PC-9 (cell line): ENCODE measurements at regions not wholly inside any gene's neighbourhood (a gene's known extent, or its start where the extent isn't known, plus 50 kb on each side); places are given as distances from the start of the nearest gene placed in this dataset.

Experiments
- BruUV-seq: library from RNA; stranded (reverse); fragments of 400-500 nt; replicated peaks from 2 replicates; lab custom pipeline; 2021; lab: Mats Ljungman, UMichigan
- CTCF ChIA-PET: fragments of 300-600 bp; sonication (Branson Sonifier 250); formaldehyde crosslinking; loops from one replicate; lab custom pipeline; 2022; ENCODE audit warnings: antibody characterized with exemption; lab: Charles Lee
- POLR2A ChIA-PET: fragments of 300-600 bp; sonication (Branson Sonifier 250); formaldehyde crosslinking; loops from one replicate; lab custom pipeline; 2022; ENCODE audit warnings: antibody characterized with exemption; ENCODE audit not compliant: unreplicated experiment; lab: Charles Lee
- DNase-seq, 2 experiments: peaks; one replicate each; pipeline versions ENCODE4 v3.0.0 to v3.0.0-alpha.2; 2015 to 2022; ENCODE audit warnings: mixed read lengths in 1 of 2
- H2AFZ ChIP-seq: fragments of 200-600 bp; sonication (generic); 2 replicates; pipeline ENCODE4 v1.8.1; 2017; ENCODE audit warnings: antibody characterized with exemption
- H3F3A ChIP-seq: fragments of 200-600 bp; sonication (generic); 2 replicates; pipeline ENCODE4 v1.8.1; 2017; ENCODE audit warnings: antibody characterized with exemption, mild to moderate bottlenecking, low read depth; ENCODE audit not compliant: insufficient read depth
- H3K27ac ChIP-seq: fragments of 200-600 bp; sonication (generic); 2 replicates; pipeline ENCODE4 v1.6.1; 2016; ENCODE audit warnings: mixed run types
- H3K27me3 ChIP-seq: fragments of 200-600 bp; sonication (generic); 2 replicates; pipeline ENCODE4 v1.6.1; 2016; ENCODE audit warnings: low read depth, mixed run types; ENCODE audit not compliant: insufficient read depth
- H3K36me3 ChIP-seq: fragments of 200-600 bp; sonication (generic); 2 replicates; pipeline ENCODE4 v1.6.1; 2016; ENCODE audit warnings: low read depth, mixed run types
- H3K4me1 ChIP-seq: fragments of 200-600 bp; sonication (generic); replicated peaks from 2 replicates; pipeline ENCODE4 v1.6.1; 2016; ENCODE audit warnings: mixed run types; ENCODE audit not compliant: insufficient read depth
- H3K4me2 ChIP-seq: fragments of 200-600 bp; sonication (generic); 2 replicates; pipeline ENCODE4 v1.6.1; 2017; ENCODE audit warnings: mixed run types
- H3K4me3 ChIP-seq: fragments of 200-600 bp; sonication (generic); 2 replicates; pipeline ENCODE4 v1.6.1; 2016; ENCODE audit warnings: mixed run types
- H3K79me2 ChIP-seq: fragments of 200-600 bp; sonication (generic); 2 replicates; pipeline ENCODE4 v1.6.1; 2017; ENCODE audit warnings: low read depth, mixed run types
- H3K9me2 ChIP-seq: fragments of 200-600 bp; sonication (generic); 2 replicates; pipeline ENCODE4 v1.8.1; 2017; ENCODE audit warnings: mild to moderate bottlenecking; ENCODE audit not compliant: insufficient read depth
- H3K9me3 ChIP-seq: fragments of 200-600 bp; sonication (generic); 2 replicates; pipeline ENCODE4 v1.8.1; 2016; ENCODE audit warnings: low read depth; ENCODE audit not compliant: insufficient read depth
- H4K20me1 ChIP-seq: fragments of 200-600 bp; sonication (generic); 2 replicates; pipeline ENCODE4 v1.8.1; 2017; ENCODE audit not compliant: insufficient read depth
- EZH2 ChIP-seq: fragments of 200-600 bp; sonication (generic); IDR thresholded peaks from 2 replicates; pipeline ENCODE4 v1.8.0; 2017; ENCODE audit warnings: antibody characterized with exemption, low read depth
- intact Hi-C: fragments of 100-400 bp; cut with micrococcal nuclease; formaldehyde crosslinking; loops from one replicate; pipeline ENCODE4 v1.10.0; 2022; ENCODE audit not compliant: unreplicated experiment
- TF ChIP-seq, protein P1 (sequence below): fragments of 200-600 bp; sonication (generic); conservative IDR thresholded peaks from 2 replicates; pipeline ENCODE4 v1.6.1; 2017; ENCODE audit warnings: mixed run types, antibody characterized with exemption, mild to moderate bottlenecking, moderate library complexity

DNA sequence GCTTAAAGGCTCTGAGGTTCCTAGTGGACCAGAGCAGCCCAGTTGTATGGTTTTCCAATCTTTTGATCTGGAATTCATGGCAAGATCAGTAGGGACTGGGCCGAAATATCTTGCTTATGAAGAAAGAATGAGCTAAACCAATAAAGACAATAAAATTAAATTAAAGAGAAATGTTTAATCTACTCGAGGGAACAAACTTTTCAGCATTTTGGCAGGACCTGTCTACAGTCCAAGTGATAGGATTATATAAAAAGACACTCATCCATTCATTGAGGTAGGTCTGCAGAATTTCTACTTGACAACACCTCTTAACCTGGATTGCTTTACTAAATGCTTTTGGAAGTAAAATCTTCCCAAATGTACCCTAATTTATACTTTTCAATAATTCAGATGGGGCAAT lies 113.6 kb downstream of the AXIN2 start:
- no TSS peak for BruUV-seq
- Histone ChIP-seq H3K27me3 (no peaks in the 10 kb centered on the region), H3K9me3 (no peaks in the 10 kb centered on the region; the same call in 1 of the 2 replicates), H3F3A (no peaks in the 10 kb centered on the region), H3K9me2 (no peaks in the 10 kb centered on the region), H3K27ac (no peak overlapping the region), H2AFZ (no peak overlapping the region), H3K4me3 (no peak overlapping the region), H3K79me2 (no peaks in the 10 kb centered on the region), H3K4me2 (no peak overlapping the region), H4K20me1 (no peaks in the 10 kb centered on the region), H3K36me3 (no peaks in the 10 kb centered on the region), H3K4me1 (no peaks in the 10 kb centered on the region)
- intact Hi-C loops: no loop called here
- no peak for DNase-seq
- ChIA-PET CTCF (no interaction called here), POLR2A (no interaction called here)
- no peak for TF ChIP-seq EZH2
- TF ChIP-seq, protein P1, sequence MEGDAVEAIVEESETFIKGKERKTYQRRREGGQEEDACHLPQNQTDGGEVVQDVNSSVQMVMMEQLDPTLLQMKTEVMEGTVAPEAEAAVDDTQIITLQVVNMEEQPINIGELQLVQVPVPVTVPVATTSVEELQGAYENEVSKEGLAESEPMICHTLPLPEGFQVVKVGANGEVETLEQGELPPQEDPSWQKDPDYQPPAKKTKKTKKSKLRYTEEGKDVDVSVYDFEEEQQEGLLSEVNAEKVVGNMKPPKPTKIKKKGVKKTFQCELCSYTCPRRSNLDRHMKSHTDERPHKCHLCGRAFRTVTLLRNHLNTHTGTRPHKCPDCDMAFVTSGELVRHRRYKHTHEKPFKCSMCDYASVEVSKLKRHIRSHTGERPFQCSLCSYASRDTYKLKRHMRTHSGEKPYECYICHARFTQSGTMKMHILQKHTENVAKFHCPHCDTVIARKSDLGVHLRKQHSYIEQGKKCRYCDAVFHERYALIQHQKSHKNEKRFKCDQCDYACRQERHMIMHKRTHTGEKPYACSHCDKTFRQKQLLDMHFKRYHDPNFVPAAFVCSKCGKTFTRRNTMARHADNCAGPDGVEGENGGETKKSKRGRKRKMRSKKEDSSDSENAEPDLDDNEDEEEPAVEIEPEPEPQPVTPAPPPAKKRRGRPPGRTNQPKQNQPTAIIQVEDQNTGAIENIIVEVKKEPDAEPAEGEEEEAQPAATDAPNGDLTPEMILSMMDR: no peak

DNA sequence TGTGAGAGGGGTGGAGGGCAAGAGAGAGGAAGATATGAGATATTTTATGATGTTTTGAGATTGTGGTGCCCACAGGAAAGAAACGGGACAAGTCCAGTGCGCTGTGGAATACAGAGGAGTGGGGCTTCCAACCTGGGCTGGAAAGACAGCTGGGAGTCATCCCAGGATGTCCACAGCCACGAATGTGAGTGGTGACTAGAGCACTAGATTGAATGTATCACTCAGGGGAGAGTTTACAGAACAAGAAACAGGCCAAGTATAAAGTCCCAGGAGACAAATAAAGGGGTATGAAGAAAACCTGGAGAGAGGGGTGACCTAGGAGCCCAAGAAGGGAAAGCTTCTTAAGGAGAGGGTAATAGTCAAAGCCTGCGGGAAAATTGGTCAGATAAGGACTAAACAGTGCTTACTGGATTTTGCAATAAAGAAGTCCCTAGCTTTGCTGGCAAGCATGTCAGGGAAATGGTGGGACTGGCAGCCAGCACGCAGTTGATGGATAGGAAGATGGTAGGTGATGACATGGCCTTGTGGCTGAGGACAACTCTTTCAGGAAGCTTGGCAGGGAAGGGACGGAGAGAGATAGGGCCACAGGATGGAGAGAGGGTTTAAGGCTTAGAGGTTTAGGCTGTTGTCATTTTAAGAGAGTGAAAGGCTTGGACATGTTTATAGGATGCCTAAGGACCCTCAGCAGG lies 114.5 kb downstream of the AXIN2 start:
- no peaks in the 10 kb centered on the region for H3K27me3 ChIP-seq
- CTCF ChIA-PET: no interaction called here
- no peaks in the 10 kb centered on the region for H3K4me1 ChIP-seq
- POLR2A ChIA-PET: no interaction called here
- H3K79me2 ChIP-seq: no peaks in the 10 kb centered on the region
- no peaks in the 10 kb centered on the region for H3K36me3 ChIP-seq
- H3K27ac ChIP-seq: no peak overlapping the region
- no peaks in the 10 kb centered on the region for H3F3A ChIP-seq
- H3K9me3 ChIP-seq: no peaks in the 10 kb centered on the region
- intact Hi-C loops: no loop called here
- no peak for DNase-seq
- no peak overlapping the region for H3K4me3 ChIP-seq
- H3K4me2 ChIP-seq: no peak overlapping the region
- H4K20me1 ChIP-seq: no peaks in the 10 kb centered on the region
- TF ChIP-seq, protein P1: no peak
- TF ChIP-seq EZH2: no peak
- no TSS peak for BruUV-seq
- H3K9me2 ChIP-seq: no peaks in the 10 kb centered on the region
- H2AFZ ChIP-seq: no peak overlapping the region

DNA sequence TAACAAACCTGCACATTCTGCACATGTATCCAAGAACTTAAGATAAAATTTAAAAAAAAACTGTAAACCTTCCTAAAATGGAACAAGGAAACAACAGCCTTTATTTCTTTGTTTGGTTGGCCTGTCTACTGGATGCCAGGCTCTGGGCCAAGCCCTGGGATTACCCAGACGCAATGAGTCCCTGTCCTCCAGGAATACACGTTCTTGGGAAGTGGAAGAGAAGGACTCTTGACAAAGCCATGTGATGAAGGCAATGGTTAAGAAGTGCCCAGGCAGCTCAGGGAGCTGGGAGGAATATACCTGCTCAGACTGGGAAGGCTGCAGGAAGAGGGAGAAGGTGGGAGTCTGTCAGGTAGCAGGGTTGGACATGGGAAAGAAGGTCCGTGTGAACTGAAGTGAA lies 115.4 kb downstream of the AXIN2 start:
- no peak for DNase-seq
- Histone ChIP-seq H2AFZ (no peak overlapping the region), H3K36me3 (no peaks in the 10 kb centered on the region), H3K4me3 (no peak overlapping the region), H3K9me3 (no peaks in the 10 kb centered on the region), H3K27me3 (no peaks in the 10 kb centered on the region), H3K4me1 (no peaks in the 10 kb centered on the region), H3K79me2 (no peaks in the 10 kb centered on the region), H3F3A (no peaks in the 10 kb centered on the region), H3K9me2 (no peaks in the 10 kb centered on the region), H4K20me1 (no peaks in the 10 kb centered on the region), H3K4me2 (no peak overlapping the region), H3K27ac (no peak overlapping the region)
- POLR2A ChIA-PET: no interaction called here
- CTCF ChIA-PET: no interaction called here
- TF ChIP-seq EZH2: no peak
- TF ChIP-seq, protein P1: no peak
- no TSS peak for BruUV-seq
- intact Hi-C loops: no loop called here
